ENCODE measurements at regions not wholly inside any gene's neighbourhood (a gene's known extent, or its start where the extent isn't known, plus 50 kb on each side); places are given as distances from the start of the nearest gene placed in this dataset.

DNA sequence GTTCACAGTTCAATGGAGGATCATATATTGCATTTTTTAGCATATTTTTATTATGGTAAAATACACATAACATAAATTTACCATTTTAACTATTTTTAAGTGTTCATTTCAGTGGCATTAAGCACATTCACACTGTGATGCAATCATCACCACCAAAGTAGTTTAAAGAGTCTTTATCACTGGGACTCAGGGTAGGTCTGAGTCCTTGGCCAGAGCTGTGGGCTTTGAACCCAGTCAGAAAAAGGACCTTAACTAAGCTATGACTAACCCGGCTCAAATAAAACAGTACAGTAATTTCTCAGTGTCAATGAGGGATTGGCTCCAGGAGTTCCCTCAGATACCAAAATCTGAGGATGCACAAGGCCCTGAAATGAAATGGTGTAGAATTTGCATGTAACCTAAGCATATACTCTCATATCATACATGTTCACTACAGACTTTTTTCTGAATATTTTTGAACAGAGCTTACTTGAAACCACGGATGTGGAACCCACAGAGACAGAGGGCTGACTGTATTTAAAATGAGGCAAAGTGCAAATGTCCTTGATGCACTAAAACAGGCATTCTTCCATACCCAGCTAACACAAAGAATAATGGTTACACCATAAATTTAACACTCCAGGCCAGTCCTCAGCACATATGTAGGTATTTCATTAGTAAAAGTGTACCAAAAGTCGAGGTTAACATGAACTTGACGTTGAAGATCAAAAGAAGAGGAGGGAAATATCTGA lies 246.2 kb downstream of the LNPK start:
- H3K27me3 Mint-ChIP-seq, result peaks cover 8% of the 10 kb centered on the region
- H3K4me1 Mint-ChIP-seq, result no peaks in the 10 kb centered on the region
- ATAC-seq (no peak), DNase-seq (no peak)
- H3K4me3 Mint-ChIP-seq, result no peak overlapping the region
- no peak overlapping the region for H3K27ac Mint-ChIP-seq
- H3K36me3 Mint-ChIP-seq (ENCODE audit: low read depth), result no peaks in the 10 kb centered on the region
- H3K9me3 Mint-ChIP-seq, result peaks cover 3% of the 10 kb centered on the region

DNA sequence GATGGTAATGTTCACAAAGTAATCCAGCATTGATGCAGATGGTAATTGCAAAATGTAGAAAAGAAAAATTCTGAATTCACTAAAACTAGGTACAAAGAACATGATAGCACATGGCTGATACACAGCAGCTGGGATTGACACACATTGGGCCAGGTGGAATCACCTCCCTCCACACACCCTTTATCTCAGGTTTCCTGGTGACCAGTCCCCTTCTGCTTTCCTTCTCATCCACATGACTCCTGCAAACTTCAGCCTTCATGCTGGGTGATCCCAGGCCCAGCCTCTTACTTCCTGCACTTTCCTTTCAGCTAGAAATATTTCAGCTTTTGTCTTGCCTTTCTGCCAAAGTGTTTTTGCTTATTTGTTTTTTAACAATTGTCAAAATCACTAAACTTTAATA lies 246.9 kb downstream of the LNPK start:
- peaks cover 8% of the 10 kb centered on the region for H3K27me3 Mint-ChIP-seq
- ATAC-seq, result no peak

GRCh38 chr2:175750195-175750594 lies 251.9 kb downstream of the LNPK start:
- ATAC-seq (no peak), DNase-seq (no peak)
- Mint-ChIP-seq H3K27me3 (peaks cover 2% of the 10 kb centered on the region), H3K27ac (no peak overlapping the region), H3K9me3 (no peaks in the 10 kb centered on the region), H3K36me3 (ENCODE audit: low read depth) (no peaks in the 10 kb centered on the region), H3K4me3 (no peak overlapping the region), H3K4me1 (no peaks in the 10 kb centered on the region)

More for the DNA sequence above, 246.9 kb downstream of the LNPK start:
- no peaks in the 10 kb centered on the region for H3K4me1 Mint-ChIP-seq
- no peaks in the 10 kb centered on the region for H3K36me3 Mint-ChIP-seq (ENCODE audit: low read depth)
- peaks cover 3% of the 10 kb centered on the region for H3K9me3 Mint-ChIP-seq
- no peak for DNase-seq
- H3K4me3 Mint-ChIP-seq, result no peak overlapping the region
- no peak overlapping the region for H3K27ac Mint-ChIP-seq

GRCh38 chr2:175745911-175746310 lies 256.2 kb downstream of the LNPK start:
- Mint-ChIP-seq H3K27me3 (peaks cover 5% of the 10 kb centered on the region), H3K4me3 (no peak overlapping the region), H3K9me3 (no peaks in the 10 kb centered on the region), H3K27ac (no peak overlapping the region), H3K4me1 (no peaks in the 10 kb centered on the region), H3K36me3 (ENCODE audit: low read depth) (no peaks in the 10 kb centered on the region)
- no peak for ATAC-seq
- DNase-seq, result no peak

- Mint-ChIP-seq H3K27ac (no peak overlapping the region), H3K4me3 (no peak overlapping the region), H3K9me3 (no peaks in the 10 kb centered on the region), H3K36me3 (ENCODE audit: low read depth) (no peaks in the 10 kb centered on the region), H3K27me3 (peaks cover 7% of the 10 kb centered on the region), H3K4me1 (no peaks in the 10 kb centered on the region)
- ATAC-seq (no peak), DNase-seq (no peak)
Observed at GRCh38 chr2:175744000-175744399, 258.1 kb downstream of the LNPK start.

- Mint-ChIP-seq H3K4me3 (no peak overlapping the region), H3K4me1 (no peaks in the 10 kb centered on the region), H3K27me3 (peaks cover 7% of the 10 kb centered on the region), H3K27ac (no peak overlapping the region), H3K9me3 (no peaks in the 10 kb centered on the region), H3K36me3 (ENCODE audit: low read depth) (no peaks in the 10 kb centered on the region)
- ATAC-seq (no peak), DNase-seq (no peak)
Observed at GRCh38 chr2:175743011-175743410, 259.1 kb downstream of the LNPK start.

GRCh38 chr2:175742367-175742766 lies 259.7 kb downstream of the LNPK start:
- H3K36me3 Mint-ChIP-seq (ENCODE audit: low read depth), result no peaks in the 10 kb centered on the region
- H3K27me3 Mint-ChIP-seq, result peaks cover 7% of the 10 kb centered on the region
- H3K9me3 Mint-ChIP-seq, result no peaks in the 10 kb centered on the region
- no peaks in the 10 kb centered on the region for H3K4me1 Mint-ChIP-seq
- H3K27ac Mint-ChIP-seq, result no peak overlapping the region
- H3K4me3 Mint-ChIP-seq, result no peak overlapping the region
- no peak for ATAC-seq
- no peak for DNase-seq

GRCh38 chr2:175741164-175741563 lies 260.9 kb downstream of the LNPK start:
- peaks cover 7% of the 10 kb centered on the region for H3K27me3 Mint-ChIP-seq
- DNase-seq (no peak), ATAC-seq (no peak)
- H3K27ac Mint-ChIP-seq, result no peak overlapping the region
- H3K4me1 Mint-ChIP-seq, result no peaks in the 10 kb centered on the region
- H3K36me3 Mint-ChIP-seq (ENCODE audit: low read depth), result no peaks in the 10 kb centered on the region
- no peaks in the 10 kb centered on the region for H3K9me3 Mint-ChIP-seq
- H3K4me3 Mint-ChIP-seq, result no peak overlapping the region

DNA sequence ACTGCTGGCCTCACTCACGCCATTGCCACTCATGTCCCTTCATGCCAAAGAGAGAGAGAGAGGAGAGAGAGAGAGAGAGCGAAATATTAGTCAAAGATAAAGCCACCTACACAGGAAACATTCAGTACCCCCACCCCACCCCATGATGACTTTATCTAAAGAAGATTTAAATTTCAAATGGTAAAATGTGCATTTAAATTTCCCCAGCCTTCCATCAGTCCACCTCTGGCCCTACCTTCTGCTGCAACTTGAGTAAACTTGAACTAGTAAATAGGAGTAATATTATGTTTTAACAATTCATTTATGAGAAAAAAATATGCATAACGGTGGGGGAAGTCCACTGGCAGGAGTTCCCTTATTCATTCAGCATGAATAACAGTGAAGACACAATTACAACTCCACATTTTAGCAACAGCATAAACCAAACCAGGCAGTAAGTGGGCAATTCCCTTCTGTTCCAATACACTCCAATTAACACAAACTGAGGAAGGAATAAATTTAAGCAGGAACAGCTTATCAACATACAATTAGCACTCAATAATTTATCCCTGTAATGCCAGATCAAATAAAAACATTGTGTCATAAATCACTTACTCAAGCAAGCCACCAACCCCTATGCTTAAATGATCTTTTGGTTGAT lies 264.2 kb downstream of the LNPK start:
- H3K9me3 Mint-ChIP-seq, result no peaks in the 10 kb centered on the region
- peaks cover 2% of the 10 kb centered on the region for H3K27me3 Mint-ChIP-seq
- H3K27ac Mint-ChIP-seq, result no peak overlapping the region
- no peak overlapping the region for H3K4me3 Mint-ChIP-seq
- H3K36me3 Mint-ChIP-seq (ENCODE audit: low read depth), result no peaks in the 10 kb centered on the region
- H3K4me1 Mint-ChIP-seq, result no peaks in the 10 kb centered on the region
- DNase-seq (no peak), ATAC-seq (no peak)

DNA sequence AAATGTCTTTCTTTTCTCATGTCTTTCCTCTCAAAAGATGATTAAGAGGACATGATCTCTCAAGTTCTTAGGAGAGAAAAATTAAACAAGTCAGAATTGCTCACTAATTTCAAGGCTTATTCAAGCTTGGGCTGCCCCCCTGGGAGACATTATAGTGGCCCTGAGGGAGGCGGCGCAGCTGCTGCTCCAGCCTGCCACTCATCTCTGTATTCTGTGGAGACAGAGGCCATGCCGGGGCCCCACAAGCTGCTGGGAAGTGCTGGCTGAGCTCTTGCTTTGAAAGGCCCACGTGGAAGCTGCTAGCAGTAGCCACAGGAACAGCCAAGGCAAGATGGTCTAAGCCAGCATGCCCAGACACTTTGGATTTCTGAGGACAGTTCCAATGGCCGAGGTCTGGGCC lies 267.4 kb downstream of the LNPK start:
- Mint-ChIP-seq H3K4me1 (no peaks in the 10 kb centered on the region), H3K27ac (no peak overlapping the region), H3K27me3 (no peaks in the 10 kb centered on the region), H3K9me3 (no peaks in the 10 kb centered on the region), H3K4me3 (no peak overlapping the region), H3K36me3 (ENCODE audit: low read depth) (no peaks in the 10 kb centered on the region)
- ATAC-seq (no peak), DNase-seq (no peak)

DNA sequence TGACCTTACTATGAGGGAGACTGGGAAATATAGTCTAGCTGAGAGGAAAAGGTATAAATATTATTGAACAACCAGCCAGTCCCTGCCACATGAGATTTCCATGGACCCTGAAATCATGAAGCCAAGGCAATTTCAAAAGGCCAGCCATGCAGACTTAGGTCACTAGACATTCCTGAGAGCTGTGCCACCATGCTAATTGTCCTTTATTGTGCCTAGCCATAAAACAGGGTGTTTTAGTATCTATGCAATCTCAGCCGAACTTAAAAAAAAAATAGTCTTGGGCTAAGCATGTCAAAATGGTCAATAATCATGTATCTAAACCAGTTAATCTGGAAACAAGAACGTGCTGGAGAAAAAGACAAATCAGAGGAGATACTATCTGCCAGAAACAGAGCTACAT lies 269.5 kb downstream of the LNPK start:
- H3K4me1 Mint-ChIP-seq, result no peaks in the 10 kb centered on the region

GRCh38 chr2:175730050-175730449 lies 272.0 kb downstream of the LNPK start:
- Mint-ChIP-seq H3K4me1 (no peaks in the 10 kb centered on the region), H3K4me3 (no peak overlapping the region), H3K9me3 (peaks cover 6% of the 10 kb centered on the region), H3K27me3 (peaks cover 4% of the 10 kb centered on the region), H3K27ac (no peak overlapping the region), H3K36me3 (ENCODE audit: low read depth) (no peaks in the 10 kb centered on the region)
- no peak for DNase-seq
- no peak for ATAC-seq

More for the DNA sequence above, 269.5 kb downstream of the LNPK start:
- Mint-ChIP-seq H3K4me3 (no peak overlapping the region), H3K36me3 (ENCODE audit: low read depth) (no peaks in the 10 kb centered on the region), H3K27ac (no peak overlapping the region), H3K27me3 (peaks cover 4% of the 10 kb centered on the region), H3K9me3 (no peaks in the 10 kb centered on the region)
- ATAC-seq (no peak), DNase-seq (no peak)

- no peak overlapping the region for H3K4me3 Mint-ChIP-seq
- no peaks in the 10 kb centered on the region for H3K36me3 Mint-ChIP-seq (ENCODE audit: low read depth)
- DNase-seq (no peak), ATAC-seq (no peak)
- H3K27ac Mint-ChIP-seq, result no peak overlapping the region
- H3K27me3 Mint-ChIP-seq, result peaks cover 4% of the 10 kb centered on the region
- peaks cover 9% of the 10 kb centered on the region for H3K9me3 Mint-ChIP-seq
- H3K4me1 Mint-ChIP-seq, result no peaks in the 10 kb centered on the region
Observed at GRCh38 chr2:175729049-175729706, 272.9 kb downstream of the LNPK start.

DNA sequence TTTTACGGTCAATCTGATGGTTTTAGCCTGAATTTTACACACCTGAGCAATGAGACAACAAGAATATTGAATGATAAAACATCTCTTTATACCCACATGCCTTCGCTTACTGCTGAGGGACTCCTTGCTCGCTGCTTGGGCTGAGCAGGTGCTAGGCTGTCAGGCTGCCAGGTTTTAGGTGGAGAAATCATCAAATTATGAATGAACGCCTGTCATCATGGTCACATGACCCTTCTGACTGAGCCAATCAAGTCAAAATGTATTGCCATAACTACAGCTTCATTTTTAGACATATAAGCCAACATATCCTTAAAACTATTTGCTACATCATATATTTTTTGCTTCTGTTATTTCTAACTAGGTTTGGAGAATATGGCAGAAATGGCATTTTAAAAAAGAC lies 274.0 kb downstream of the LNPK start:
- H3K4me3 Mint-ChIP-seq, result no peak overlapping the region
- H3K9me3 Mint-ChIP-seq, result peaks cover 16% of the 10 kb centered on the region
- H3K27ac Mint-ChIP-seq, result no peak overlapping the region
- peaks cover 6% of the 10 kb centered on the region for H3K27me3 Mint-ChIP-seq
- no peaks in the 10 kb centered on the region for H3K4me1 Mint-ChIP-seq
- H3K36me3 Mint-ChIP-seq (ENCODE audit: low read depth), result no peaks in the 10 kb centered on the region
- ATAC-seq (no peak), DNase-seq (no peak)

GRCh38 chr2:175726223-175726622 lies 275.8 kb downstream of the LNPK start:
- peaks cover 16% of the 10 kb centered on the region for H3K9me3 Mint-ChIP-seq
- DNase-seq, result no peak

More at GRCh38 chr2:175726223-175726622, 275.8 kb downstream of the LNPK start:
- Mint-ChIP-seq H3K36me3 (ENCODE audit: low read depth) (no peaks in the 10 kb centered on the region), H3K4me1 (no peaks in the 10 kb centered on the region), H3K4me3 (no peak overlapping the region), H3K27me3 (peaks cover 6% of the 10 kb centered on the region), H3K27ac (no peak overlapping the region)
- ATAC-seq, result no peak
